ENCODE measurements at regions not wholly inside any gene's neighbourhood (a gene's known extent, or its start where the extent isn't known, plus 50 kb on each side); places are given as distances from the start of the nearest gene placed in this dataset.
A peak's percentile ranks its signal among the peaks of the same experiment; 100 is the strongest.

DNA sequence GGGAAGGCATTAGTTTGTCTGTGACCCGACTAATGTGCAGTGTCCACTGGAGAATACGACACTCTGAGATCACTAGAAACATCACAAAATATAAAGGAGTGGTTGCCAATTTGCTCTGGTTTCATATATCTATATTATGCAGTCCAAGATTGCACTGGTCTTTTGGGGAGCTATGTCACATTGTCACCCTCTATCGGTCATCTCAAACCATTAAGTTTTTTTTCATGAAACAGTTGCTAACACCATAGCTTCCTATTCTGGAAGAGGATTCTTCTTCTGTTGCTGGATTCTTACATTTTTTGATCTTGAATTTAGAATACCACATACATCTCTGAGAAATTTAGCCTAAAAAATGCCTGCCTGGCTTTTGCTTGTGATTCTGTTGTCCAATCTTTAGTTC lies 168.6 kb downstream of the LACC1 start:
- Histone ChIP-seq H3K36me3 (ENCODE audit: control insufficient read depth, insufficient read depth, low read length) (no peaks in the 10 kb centered on the region), H3K27me3 (ENCODE audit: control insufficient read depth, insufficient read depth, low read length) (no peaks in the 10 kb centered on the region), H3K4me3 (ENCODE audit: low read depth, low read length) (no peak overlapping the region)
- FAIRE-seq = no peak
- no peak for DNase-seq (ENCODE audit: low read depth)
- peak; percentile 5 for TF ChIP-seq CTCF (IDR thresholded peaks at IDR 0.05; ENCODE audit: insufficient read depth, low read length, severe bottlenecking)

DNA sequence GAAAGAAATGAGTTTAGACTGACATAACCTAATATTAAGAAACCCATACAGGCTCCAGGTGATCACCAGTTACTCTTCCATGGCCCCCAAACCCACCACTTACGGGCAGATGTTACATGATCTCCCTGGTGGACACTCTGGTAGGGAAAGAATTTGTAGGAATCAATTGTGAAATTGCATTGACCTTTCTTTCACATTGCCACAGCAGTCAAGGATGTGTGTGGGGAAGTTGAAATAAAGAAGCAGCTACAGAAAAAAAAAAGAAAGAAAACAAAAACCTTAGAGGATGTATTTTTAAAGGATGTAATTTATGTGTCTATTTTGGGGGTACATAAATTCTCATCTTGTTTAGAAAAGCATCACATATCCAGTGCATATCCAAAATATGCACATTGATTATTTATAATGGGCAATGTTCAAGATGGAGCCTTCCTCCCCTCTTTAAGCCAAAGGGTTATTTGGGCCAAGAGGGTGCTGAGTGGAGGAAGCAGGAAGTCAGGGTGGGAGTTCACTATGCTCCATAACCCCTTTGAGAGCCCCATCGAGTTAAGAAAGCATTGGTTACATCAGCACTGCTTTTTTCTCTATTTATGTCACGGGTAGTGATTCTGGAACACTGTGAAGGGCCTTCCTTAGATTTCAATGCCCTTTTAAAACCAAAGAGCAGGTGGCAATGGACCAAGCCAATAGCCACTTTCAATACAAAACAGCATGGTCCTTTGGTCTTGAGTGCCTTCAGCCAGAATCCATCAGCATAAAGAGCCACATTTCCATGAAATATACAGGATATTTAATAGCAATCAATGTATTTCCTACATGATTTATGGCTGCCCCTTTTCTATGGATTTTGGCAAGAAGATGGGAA lies 169.6 kb downstream of the LACC1 start:
- no peaks in the 10 kb centered on the region for H3K36me3 ChIP-seq (ENCODE audit: control insufficient read depth, insufficient read depth, low read length)
- FAIRE-seq (no peak), DNase-seq (ENCODE audit: low read depth) (no peak)
- no peak overlapping the region for H3K4me3 ChIP-seq (ENCODE audit: low read depth, low read length)
- no peaks in the 10 kb centered on the region for H3K27me3 ChIP-seq (ENCODE audit: control insufficient read depth, insufficient read depth, low read length)
- TF ChIP-seq CTCF (IDR thresholded peaks at IDR 0.05; ENCODE audit: insufficient read depth, low read length, severe bottlenecking) = no peak

- peak; percentile 45 for TF ChIP-seq CTCF (IDR thresholded peaks at IDR 0.05; ENCODE audit: insufficient read depth, low read length, severe bottlenecking)
- no peak overlapping the region for H3K4me3 ChIP-seq (ENCODE audit: low read depth, low read length)
- FAIRE-seq (no peak), DNase-seq (ENCODE audit: low read depth) (peak; percentile 51)
- H3K36me3 ChIP-seq (ENCODE audit: control insufficient read depth, insufficient read depth, low read length) = no peaks in the 10 kb centered on the region
- H3K27me3 ChIP-seq (ENCODE audit: control insufficient read depth, insufficient read depth, low read length) = no peaks in the 10 kb centered on the region
Observed at GRCh38 chr13:44050450-44051063, 170.9 kb downstream of the LACC1 start.

- FAIRE-seq = no peak
- TF ChIP-seq CTCF (IDR thresholded peaks at IDR 0.05; ENCODE audit: insufficient read depth, low read length, severe bottlenecking) = no peak
- no peaks in the 10 kb centered on the region for H3K27me3 ChIP-seq (ENCODE audit: control insufficient read depth, insufficient read depth, low read length)
- DNase-seq (ENCODE audit: low read depth) = no peak
- H3K4me3 ChIP-seq (ENCODE audit: low read depth, low read length) = no peak overlapping the region
- no peaks in the 10 kb centered on the region for H3K36me3 ChIP-seq (ENCODE audit: control insufficient read depth, insufficient read depth, low read length)
Observed at GRCh38 chr13:44051405-44051804, 171.7 kb downstream of the LACC1 start.

DNA sequence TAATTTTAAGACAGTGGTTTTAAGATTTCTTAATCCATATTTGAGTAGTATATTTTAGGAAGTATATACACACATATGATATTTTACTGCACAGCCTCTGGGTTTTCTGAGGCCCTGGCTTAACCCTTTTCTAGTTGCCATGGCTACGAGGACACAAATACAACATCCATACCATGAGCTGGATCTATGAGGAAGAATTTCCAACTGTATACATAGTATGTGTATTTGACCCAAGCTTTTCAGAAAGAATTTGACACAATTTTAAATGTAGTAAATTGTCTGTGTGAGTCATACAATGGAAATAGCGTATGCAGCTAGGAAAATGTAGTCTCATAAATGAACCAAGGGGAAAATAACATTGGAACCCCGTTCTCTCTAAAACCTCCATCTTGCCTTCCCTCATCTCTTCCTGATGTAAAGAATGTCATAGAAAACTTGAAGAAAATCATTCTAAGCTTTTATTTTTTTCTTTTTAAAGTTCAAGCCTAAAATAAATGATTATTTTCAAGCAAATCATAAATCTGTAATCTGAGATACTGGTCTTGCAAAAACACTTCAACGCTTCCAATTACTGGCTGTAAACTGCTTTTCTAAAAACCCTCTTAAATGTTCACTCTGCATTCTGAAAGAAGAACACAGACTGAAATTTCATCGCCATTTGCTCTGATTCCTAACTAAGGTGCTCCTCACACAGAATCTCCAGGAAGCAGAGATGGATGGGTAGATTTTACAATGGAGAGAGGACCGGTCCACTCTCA lies 172.4 kb downstream of the LACC1 start:
- TF ChIP-seq CTCF (IDR thresholded peaks at IDR 0.05; ENCODE audit: insufficient read depth, low read length, severe bottlenecking) = no peak
- Histone ChIP-seq H3K4me3 (ENCODE audit: low read depth, low read length) (no peak overlapping the region), H3K27me3 (ENCODE audit: control insufficient read depth, insufficient read depth, low read length) (no peaks in the 10 kb centered on the region), H3K36me3 (ENCODE audit: control insufficient read depth, insufficient read depth, low read length) (no peaks in the 10 kb centered on the region)
- DNase-seq (ENCODE audit: low read depth) (peak; percentile 49), FAIRE-seq (no peak)

All from bronchial epithelial cell (primary cell).